ENCODE measurements at regions not wholly inside any gene's neighbourhood (a gene's known extent, or its start where the extent isn't known, plus 50 kb on each side); places are given as distances from the start of the nearest gene placed in this dataset.
"Not testable (repeated sequence)": the region's sequence is repeated elsewhere in the genome, so short reads cannot be mapped to it uniquely, and the experiment has no call there.

- TF ChIP-seq POLR2A (IDR thresholded peaks at IDR 0.05): no peak
- no peak for TF ChIP-seq CTCF (IDR thresholded peaks at IDR 0.05)
- H3K27ac ChIP-seq: no peak overlapping the region
- no peak overlapping the region for H3K4me3 ChIP-seq
- no peaks in the 10 kb centered on the region for H3K9me3 ChIP-seq (replicated peaks in 1 of 3)
- no peak for DNase-seq
- H3K4me1 ChIP-seq (replicated peaks in 1 of 2): no peaks in the 10 kb centered on the region
- H3K36me3 ChIP-seq (replicated peaks in 1 of 2): no peaks in the 10 kb centered on the region
- H3K27me3 ChIP-seq: no peaks in the 10 kb centered on the region
- intact Hi-C loops (cut with DNase I): no loop called here
These were observed 2712.2 kb upstream of the PCDH20 start for GRCh38 chr13:64127856-64128255.

- H3K9me3 ChIP-seq (replicated peaks in 1 of 3): no peaks in the 10 kb centered on the region
These were observed 2711.5 kb upstream of the PCDH20 start for GRCh38 chr13:64127192-64127591.

GRCh38 chr13:64121023-64121709, 2705.5 kb upstream of the PCDH20 start:
- DNase-seq: not testable (repeated sequence)

More at GRCh38 chr13:64127192-64127591, 2711.5 kb upstream of the PCDH20 start:
- Histone ChIP-seq H3K4me3 (no peak overlapping the region), H3K4me1 (replicated peaks in 1 of 2) (no peaks in the 10 kb centered on the region), H3K27me3 (no peaks in the 10 kb centered on the region), H3K27ac (no peak overlapping the region), H3K36me3 (replicated peaks in 1 of 2) (no peaks in the 10 kb centered on the region)
- no peak for DNase-seq
- WGBS, 4 donors: 77 to 100% (median 86%) methylated on average over 2 of the region's 2 CpGs
- TF ChIP-seq POLR2A (IDR thresholded peaks at IDR 0.05): no peak
- TF ChIP-seq CTCF (IDR thresholded peaks at IDR 0.05): no peak
- intact Hi-C loops (cut with DNase I): no loop called here

GRCh38 chr13:64099994-64100393, 2684.3 kb upstream of the PCDH20 start:
- intact Hi-C loops (cut with DNase I): no loop called here

More at GRCh38 chr13:64121023-64121709, 2705.5 kb upstream of the PCDH20 start:
- H3K9me3 ChIP-seq (replicated peaks in 1 of 3); H3K4me3 ChIP-seq; H3K27me3 ChIP-seq; H3K4me1 ChIP-seq (replicated peaks in 1 of 2); H3K27ac ChIP-seq; H3K36me3 ChIP-seq (replicated peaks in 1 of 2); intact Hi-C loops (cut with DNase I): not testable (repeated sequence)
- 82 to 90% (median 86%) methylated on average over 16 of the region's 16 CpGs for WGBS, 4 donors

More at GRCh38 chr13:64099994-64100393, 2684.3 kb upstream of the PCDH20 start:
- H3K27ac ChIP-seq: no peak overlapping the region
- no peaks in the 10 kb centered on the region for H3K9me3 ChIP-seq (replicated peaks in 1 of 3)
- no peak for DNase-seq
- no peak overlapping the region for H3K4me3 ChIP-seq
- WGBS, 4 donors: 73 to 87% (median 82%) methylated on average over 2 of the region's 2 CpGs
- no peaks in the 10 kb centered on the region for H3K27me3 ChIP-seq
- H3K4me1 ChIP-seq (replicated peaks in 1 of 2): no peaks in the 10 kb centered on the region
- TF ChIP-seq CTCF (IDR thresholded peaks at IDR 0.05) (no peak), POLR2A (IDR thresholded peaks at IDR 0.05) (no peak)
- no peaks in the 10 kb centered on the region for H3K36me3 ChIP-seq (replicated peaks in 1 of 2)
